ENCODE measurements at regions not wholly inside any gene's neighbourhood (a gene's known extent, or its start where the extent isn't known, plus 50 kb on each side); places are given as distances from the start of the nearest gene placed in this dataset.

GRCh38 chr2:236685979-236686520 is 116.4 kb downstream of the ACKR3 start:
- ATAC-seq (no peak), DNase-seq (no peak)
- intact Hi-C loops (cut with DNase I), result no loop called here

- intact Hi-C loops (cut with DNase I), result no loop called here
- DNase-seq (no peak), ATAC-seq (no peak)
Observed at GRCh38 chr2:236686561-236686960, 116.9 kb downstream of the ACKR3 start.

GRCh38 chr2:236687296-236687965 is 117.8 kb downstream of the ACKR3 start:
- intact Hi-C loops (cut with DNase I), result no loop called here
- DNase-seq (no peak), ATAC-seq (peak; percentile 65 to 71)

- DNase-seq (no peak), ATAC-seq (no peak)
- intact Hi-C loops (cut with DNase I), result no loop called here
Observed at GRCh38 chr2:236688157-236688556, 118.5 kb downstream of the ACKR3 start.

GRCh38 chr2:236688563-236689392 is 119.2 kb downstream of the ACKR3 start:
- intact Hi-C loops (cut with DNase I), result no loop called here
- DNase-seq, result no peak
- no peak for ATAC-seq

- ATAC-seq (no peak), DNase-seq (no peak)
- intact Hi-C loops (cut with DNase I), result no loop called here
Observed at GRCh38 chr2:236689393-236689700, 119.7 kb downstream of the ACKR3 start.

- DNase-seq (no peak), ATAC-seq (no peak)
- intact Hi-C loops (cut with DNase I), result no loop called here
Observed at GRCh38 chr2:236689981-236690380, 120.4 kb downstream of the ACKR3 start.

GRCh38 chr2:236690726-236691125 is 121.1 kb downstream of the ACKR3 start:
- DNase-seq (no peak), ATAC-seq (no peak)
- intact Hi-C loops (cut with DNase I), result no loop called here

GRCh38 chr2:236691799-236692167 is 122.2 kb downstream of the ACKR3 start:
- ATAC-seq, result peak in 1 of 2 donors; percentile 35
- intact Hi-C loops (cut with DNase I), result no loop called here
- no peak for DNase-seq

DNA sequence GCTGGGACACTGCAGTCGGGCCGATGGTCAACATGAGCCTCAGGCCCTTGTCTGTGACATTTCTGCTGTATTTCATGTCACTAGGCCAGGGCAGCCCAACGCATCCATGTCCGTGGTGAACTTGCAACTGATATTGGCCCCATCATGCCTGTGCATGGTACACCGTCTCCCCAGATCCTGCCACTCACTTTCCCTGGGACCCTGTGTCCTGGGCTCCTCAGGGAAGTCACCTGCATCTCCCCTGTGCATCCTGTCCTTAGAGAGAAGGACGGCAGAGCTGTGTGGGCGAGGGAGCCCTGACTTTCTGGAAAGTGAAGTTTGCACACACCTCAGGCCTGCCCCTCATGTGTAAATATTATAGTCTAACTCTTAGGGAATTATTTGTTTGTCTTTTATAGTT is 123.3 kb downstream of the ACKR3 start:
- DNase-seq (no peak), ATAC-seq (no peak)
- intact Hi-C loops (cut with DNase I), result no loop called here

DNA sequence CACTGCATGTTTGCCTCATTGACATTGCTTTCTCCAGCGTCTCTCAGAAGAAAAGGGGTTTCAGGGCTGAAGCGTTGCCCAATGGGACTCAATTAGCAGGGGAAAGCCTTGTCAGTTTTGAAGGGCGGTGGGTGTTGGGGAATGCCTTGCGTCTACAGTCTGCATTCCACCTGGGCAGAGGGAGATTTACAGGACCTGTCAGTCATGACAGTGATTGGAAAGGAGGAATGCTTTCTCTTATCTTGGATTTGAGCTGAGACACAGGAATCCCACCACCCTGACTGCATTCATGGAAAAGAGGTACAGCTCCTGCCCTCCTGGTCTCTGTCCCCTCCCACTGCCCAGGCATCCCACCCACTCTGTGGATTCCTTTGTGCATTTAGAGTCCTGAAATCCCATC is 123.9 kb downstream of the ACKR3 start:
- intact Hi-C loops (cut with DNase I), result no loop called here
- no peak for ATAC-seq
- DNase-seq, result no peak

DNA sequence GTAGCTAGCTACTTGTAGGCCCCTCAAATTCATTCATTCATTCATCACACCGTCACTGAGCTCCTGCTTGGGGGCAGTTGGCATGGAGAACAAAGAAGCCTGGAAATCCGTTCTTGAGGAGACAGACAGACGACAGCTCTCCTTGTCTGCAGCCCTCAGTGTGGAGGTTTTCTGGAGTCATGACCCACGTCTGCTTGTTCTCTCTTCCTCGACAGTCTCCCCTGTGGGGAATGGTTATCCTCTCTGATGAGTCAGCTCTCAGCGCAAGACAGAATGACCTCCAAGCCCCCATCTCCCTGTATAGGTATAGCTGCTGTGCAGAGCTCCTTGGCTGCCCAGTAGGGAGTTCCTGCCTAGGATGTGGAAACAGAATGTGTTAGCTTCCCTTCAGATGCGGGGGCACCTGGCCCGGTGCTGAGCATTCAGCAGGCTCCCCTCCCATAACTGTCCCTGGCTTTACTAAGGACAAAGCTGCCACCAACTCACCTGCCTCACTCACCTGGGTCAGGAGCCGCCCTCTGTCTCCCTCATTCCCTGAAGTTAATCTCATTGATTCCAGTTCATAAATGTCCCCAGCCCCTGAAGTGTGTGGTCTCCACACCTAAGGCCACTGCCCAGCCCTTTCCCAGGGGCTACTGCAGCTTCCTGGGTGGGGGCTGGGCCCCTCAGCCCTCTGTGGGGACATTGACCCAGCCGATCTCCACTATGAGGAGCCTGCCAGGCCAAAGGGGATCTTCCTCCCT is 124.7 kb downstream of the ACKR3 start:
- intact Hi-C loops (cut with DNase I), result no loop called here
- DNase-seq (no peak), ATAC-seq (no peak)

GRCh38 chr2:236696834-236697233 is 127.2 kb downstream of the ACKR3 start:
- intact Hi-C loops (cut with DNase I), result no loop called here
- ATAC-seq (no peak), DNase-seq (no peak)

DNA sequence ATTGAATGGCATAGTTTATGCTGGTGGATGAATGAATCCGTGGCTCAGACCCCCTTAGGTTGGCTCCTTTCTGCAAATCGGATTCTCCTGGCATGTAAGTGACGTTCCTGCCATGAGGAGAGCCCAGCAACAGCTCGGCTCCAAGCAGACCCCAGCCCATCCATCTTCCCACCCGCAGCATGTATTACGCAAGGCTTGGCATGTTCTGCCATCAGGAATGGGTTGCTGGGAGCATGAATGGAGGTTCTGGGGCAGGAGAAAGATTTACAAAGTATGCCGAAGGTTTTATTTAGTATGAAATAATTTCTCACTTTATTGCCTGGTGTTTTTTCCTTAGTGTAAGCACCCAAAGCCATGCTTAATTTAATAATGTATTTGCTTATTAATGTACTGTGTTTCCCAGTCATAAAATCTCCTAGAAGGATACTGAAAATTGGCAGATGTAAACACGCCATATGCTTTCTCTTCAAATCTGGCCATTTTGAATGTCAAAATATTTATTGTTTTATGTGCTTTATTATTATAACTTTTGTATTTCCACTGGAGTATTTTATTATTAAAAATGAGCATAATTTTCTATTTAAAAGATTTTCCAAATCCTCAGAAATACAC is 128.5 kb downstream of the ACKR3 start:
- no peak for ATAC-seq
- intact Hi-C loops (cut with DNase I), result no loop called here
- no peak for DNase-seq

- DNase-seq (no peak), ATAC-seq (no peak)
Observed at GRCh38 chr2:236700703-236701102, 131.1 kb downstream of the ACKR3 start.

DNA sequence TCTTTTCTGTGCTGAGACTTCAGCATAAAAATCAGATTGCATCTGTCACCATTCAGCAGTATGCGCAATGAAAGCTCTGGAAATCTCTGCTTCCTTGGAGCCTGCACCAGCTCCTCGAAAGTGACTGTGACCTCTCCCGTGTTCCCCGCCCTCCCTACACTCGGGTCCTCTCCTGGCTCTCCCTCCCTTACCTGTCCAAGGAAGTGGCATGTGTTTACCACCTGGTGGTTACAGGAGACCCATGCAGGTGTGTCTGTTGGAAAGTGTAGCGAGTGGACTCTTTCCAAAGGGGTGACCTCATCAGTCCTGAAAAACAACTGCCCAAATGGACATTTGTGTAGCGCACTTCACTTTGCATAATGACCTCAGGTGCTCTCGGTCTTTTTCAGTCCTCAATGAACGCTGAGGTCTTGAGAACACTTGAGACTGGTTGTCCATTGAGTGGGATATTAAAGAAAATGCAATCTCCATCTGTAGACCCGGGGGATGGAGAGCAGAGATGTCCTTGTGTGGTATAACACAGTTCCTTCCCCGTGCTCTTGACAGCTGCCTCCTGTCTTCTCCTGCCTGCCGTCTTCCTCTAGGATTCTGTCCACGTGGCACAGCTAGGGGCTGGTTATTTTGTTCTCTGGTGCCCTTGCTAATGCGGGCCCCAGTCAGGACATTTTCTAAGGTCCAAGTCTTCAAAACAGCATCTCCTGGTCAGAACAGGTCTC is 133.2 kb downstream of the ACKR3 start:
- DNase-seq (no peak), ATAC-seq (no peak)
- intact Hi-C loops (cut with DNase I), result no loop called here

More at GRCh38 chr2:236700703-236701102, 131.1 kb downstream of the ACKR3 start:
- intact Hi-C loops (cut with DNase I), result no loop called here

- DNase-seq, result no peak
- intact Hi-C loops (cut with DNase I), result no loop called here
- no peak for ATAC-seq
Observed at GRCh38 chr2:236703373-236703709, 133.7 kb downstream of the ACKR3 start.

- intact Hi-C loops (cut with DNase I), result no loop called here
- ATAC-seq (no peak), DNase-seq (no peak)
Observed at GRCh38 chr2:236703906-236704305, 134.3 kb downstream of the ACKR3 start.

DNA sequence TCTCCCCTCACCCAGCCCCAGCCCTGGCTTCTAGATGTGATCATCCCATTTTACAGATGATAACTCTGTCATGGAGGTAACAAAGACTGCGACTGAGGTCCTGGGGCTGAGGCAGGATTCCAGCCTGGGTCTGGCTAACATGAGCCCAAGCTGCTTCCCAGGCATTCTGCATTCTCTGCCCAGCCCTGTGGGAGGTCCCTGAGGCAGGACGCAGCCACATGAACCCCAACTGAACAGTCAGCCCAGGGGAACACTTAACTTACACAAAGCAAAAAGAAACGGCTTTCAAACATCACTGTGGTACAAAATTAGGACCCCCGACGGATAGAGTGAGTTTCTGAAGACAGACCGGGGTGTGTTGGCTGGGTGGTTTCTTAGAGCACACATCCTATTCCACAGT is 135.3 kb downstream of the ACKR3 start:
- intact Hi-C loops (cut with DNase I), result no loop called here
- DNase-seq (no peak), ATAC-seq (no peak)
